B cell (primary cell): ENCODE measurements at regions not wholly inside any gene's neighbourhood (a gene's known extent, or its start where the extent isn't known, plus 50 kb on each side); places are given as distances from the start of the nearest gene placed in this dataset.

Experiments used
- ATAC-seq: fragments of 200-7000 bp; cut with Tn5 transposase; one replicate; pipeline ENCODE4 v1.10.0; 2021; ENCODE audit warnings: low read depth, mild to moderate bottlenecking, moderate number of reproducible peaks, moderate library complexity
- CTCF ChIA-PET: fragments of 350-600 bp; sonication (Branson Sonifier 250); formaldehyde crosslinking; loops from one replicate; lab custom pipeline; 2021; ENCODE audit warnings: antibody characterized with exemption, inconsistent platforms; lab: Charles Lee
- POLR2A ChIA-PET: fragments of 350-600 bp; sonication (Branson Sonifier 250); formaldehyde crosslinking; loops from one replicate; lab custom pipeline; 2021; ENCODE audit warnings: antibody characterized with exemption; lab: Charles Lee
- DNase-seq: peaks from one replicate; pipeline ENCODE4 v3.0.0; 2013
- H2AFZ ChIP-seq: 2 replicates; pipeline ENCODE4 v1.6.1; 2012; ENCODE audit warnings: mild to moderate bottlenecking, low read depth, low read length; ENCODE audit not compliant: insufficient read depth, poor library complexity, severe bottlenecking
- H3K27ac ChIP-seq, 2 donors: 1 replicate in 1 of 2; 2 replicates in 1 of 2; pipeline ENCODE4 v1.5.1; 2012 to 2013; ENCODE audit warnings: low read length in 2 of 2, mild to moderate bottlenecking in 2 of 2, moderate library complexity in 1 of 2
- H3K27me3 ChIP-seq, 4 experiments: fragments of 200-600 bp in 1 of 4; sonication (generic) in 1 of 4; replicated peaks in 1 of 4; 1 replicate in 2 of 4; 2 replicates in 2 of 4; pipeline versions ENCODE4 v1.6.1 to v1.7.0; 2013 to 2016; ENCODE audit warnings: low read length in 3 of 4, mild to moderate bottlenecking in 2 of 4, mixed read lengths in 1 of 4, moderate library complexity in 1 of 4; ENCODE audit not compliant: insufficient read depth in 4 of 4, control insufficient read depth in 3 of 4; ENCODE audit errors: control extremely low read depth in 1 of 4
- H3K36me3 ChIP-seq, 2 experiments: replicated peaks in 1 of 2; 1 replicate in 1 of 2; 2 replicates in 1 of 2; pipeline versions ENCODE4 v1.6.1 to v1.7.1; 2013; ENCODE audit warnings: low read length in 1 of 2; ENCODE audit not compliant: insufficient read depth in 2 of 2, control insufficient read depth in 1 of 2; ENCODE audit errors: control extremely low read depth in 1 of 2, extremely low read depth in 1 of 2
- H3K4me1 ChIP-seq, 2 donors: fragments of 200-600 bp in 1 of 2; sonication (generic) in 1 of 2; 1 replicate in 1 of 2; 2 replicates in 1 of 2; pipeline versions ENCODE4 v1.5.1 to v1.6.1; 2013 to 2017; ENCODE audit warnings: low read length in 2 of 2; ENCODE audit not compliant: control insufficient read depth in 2 of 2, insufficient read depth in 2 of 2
- H3K4me2 ChIP-seq: replicated peaks from 2 replicates; pipeline ENCODE3; 2012; ENCODE audit warnings: mild to moderate bottlenecking, low read depth, low read length; ENCODE audit not compliant: poor library complexity, severe bottlenecking
- H3K4me3 ChIP-seq, 5 experiments: fragments of 200-600 bp in 1 of 5; sonication (generic) in 1 of 5; 1 replicate in 3 of 5; 2 replicates in 2 of 5; pipeline versions ENCODE4 v1.5.1 to v1.7.0; 2011 to 2016; ENCODE audit warnings: low read length in 4 of 5, mild to moderate bottlenecking in 4 of 5, low read depth in 2 of 5, control low read depth in 1 of 5, moderate library complexity in 1 of 5; ENCODE audit not compliant: insufficient read depth in 1 of 5; ENCODE audit errors: control extremely low read depth in 1 of 5, extremely low read depth in 1 of 5
- H3K79me2 ChIP-seq: fragments of 200-600 bp; sonication (generic); one replicate; pipeline ENCODE4 v1.6.0; 2016; ENCODE audit warnings: low read length; ENCODE audit not compliant: control insufficient read depth, insufficient read depth
- H3K9ac ChIP-seq: fragments of 200-600 bp; sonication (generic); 2 replicates; pipeline ENCODE4 v1.6.1; 2017; ENCODE audit warnings: mild to moderate bottlenecking, low read length, moderate library complexity
- H3K9me3 ChIP-seq, 3 donors: one replicate each; pipeline versions ENCODE4 v1.6.1 to v1.7.1; 2013; ENCODE audit warnings: low read length in 2 of 3; ENCODE audit not compliant: control insufficient read depth in 2 of 3, insufficient read depth in 1 of 3; ENCODE audit errors: control extremely low read depth in 1 of 3
- H4K20me1 ChIP-seq: 2 replicates; pipeline ENCODE4 v1.6.0; 2012; ENCODE audit warnings: mild to moderate bottlenecking, low read length; ENCODE audit not compliant: insufficient read depth, control insufficient read depth, poor library complexity, severe bottlenecking
- H3K27ac Mint-ChIP-seq: one replicate; pipeline ENCODE4 v1.8.0; 2021; ENCODE audit warnings: mixed read lengths
- H3K27me3 Mint-ChIP-seq: one replicate; pipeline ENCODE4 v1.8.0; 2021; ENCODE audit warnings: mixed read lengths
- H3K4me1 Mint-ChIP-seq: one replicate; pipeline ENCODE4 v1.8.0; 2021; ENCODE audit warnings: mixed read lengths
- H3K4me3 Mint-ChIP-seq: one replicate; pipeline ENCODE4 v1.8.0; 2021; ENCODE audit warnings: mixed read lengths
- H3K9me3 Mint-ChIP-seq: one replicate; pipeline ENCODE4 v1.8.0; 2022; ENCODE audit warnings: mixed read lengths; ENCODE audit not compliant: insufficient read depth
- EZH2 ChIP-seq: IDR thresholded peaks from 2 replicates; pipeline ENCODE4 v1.6.1; 2012; ENCODE audit warnings: borderline replicate concordance, low read depth, mild to moderate bottlenecking, moderate library complexity, low read length; ENCODE audit not compliant: insufficient read depth, poor library complexity, severe bottlenecking
- WGBS: methylation state at CpG from one replicate; pipeline ENCODE4 v1.1.5; 2013; ENCODE audit warnings: missing lambda C conversion rate; ENCODE audit not compliant: insufficient coverage; 5-methylcytosine and 5-hydroxymethylcytosine counted together
- intact Hi-C: fragments of 100-400 bp; cut with micrococcal nuclease; formaldehyde crosslinking; loops from one replicate; pipeline ENCODE4 v1.10.0; 2022
- TF ChIP-seq, protein P1 (sequence below): fragments of 200-600 bp; IDR thresholded peaks from one replicate; pipeline ENCODE4 v1.8.0; 2022; ENCODE audit warnings: antibody characterized with exemption, mild to moderate bottlenecking

DNA sequence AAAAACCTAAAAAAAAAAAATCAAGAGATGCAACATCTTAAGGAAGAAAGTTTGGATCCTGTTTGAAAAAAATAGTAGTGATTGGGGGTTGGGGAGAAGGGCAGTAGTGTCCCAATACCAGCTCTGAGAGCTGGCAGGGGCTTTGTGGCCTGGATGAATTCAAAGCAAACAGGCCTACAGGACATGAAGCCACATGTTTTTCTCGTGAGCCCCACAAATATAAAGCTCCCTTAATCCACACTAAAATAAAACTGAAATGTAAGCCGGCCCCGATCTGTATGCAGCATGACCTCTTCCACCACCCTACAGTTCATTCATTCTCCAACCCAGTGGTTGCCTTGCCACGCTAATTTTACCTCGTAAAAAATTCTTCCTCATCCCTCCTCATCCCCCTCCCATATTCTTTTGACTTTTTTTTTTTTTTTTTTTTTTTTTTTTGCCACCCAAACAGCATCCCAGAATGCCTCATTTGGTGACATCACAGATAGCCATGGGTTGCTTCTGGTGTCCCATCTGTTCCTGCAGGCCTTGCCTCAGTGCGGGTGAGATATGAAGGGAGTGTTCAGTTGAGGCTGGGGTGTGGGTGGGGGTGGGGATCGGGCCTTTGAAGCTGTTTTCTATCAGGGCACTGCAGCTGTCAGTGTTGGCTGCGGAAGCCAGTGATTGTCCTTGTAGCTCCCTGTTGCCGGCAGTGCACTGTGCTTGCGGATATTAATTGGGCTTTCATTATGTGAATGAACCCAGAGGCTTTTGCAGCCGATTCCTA is 81.6 kb upstream of the NFIB start:
- no peak for TF ChIP-seq EZH2
- TF ChIP-seq, protein P1, sequence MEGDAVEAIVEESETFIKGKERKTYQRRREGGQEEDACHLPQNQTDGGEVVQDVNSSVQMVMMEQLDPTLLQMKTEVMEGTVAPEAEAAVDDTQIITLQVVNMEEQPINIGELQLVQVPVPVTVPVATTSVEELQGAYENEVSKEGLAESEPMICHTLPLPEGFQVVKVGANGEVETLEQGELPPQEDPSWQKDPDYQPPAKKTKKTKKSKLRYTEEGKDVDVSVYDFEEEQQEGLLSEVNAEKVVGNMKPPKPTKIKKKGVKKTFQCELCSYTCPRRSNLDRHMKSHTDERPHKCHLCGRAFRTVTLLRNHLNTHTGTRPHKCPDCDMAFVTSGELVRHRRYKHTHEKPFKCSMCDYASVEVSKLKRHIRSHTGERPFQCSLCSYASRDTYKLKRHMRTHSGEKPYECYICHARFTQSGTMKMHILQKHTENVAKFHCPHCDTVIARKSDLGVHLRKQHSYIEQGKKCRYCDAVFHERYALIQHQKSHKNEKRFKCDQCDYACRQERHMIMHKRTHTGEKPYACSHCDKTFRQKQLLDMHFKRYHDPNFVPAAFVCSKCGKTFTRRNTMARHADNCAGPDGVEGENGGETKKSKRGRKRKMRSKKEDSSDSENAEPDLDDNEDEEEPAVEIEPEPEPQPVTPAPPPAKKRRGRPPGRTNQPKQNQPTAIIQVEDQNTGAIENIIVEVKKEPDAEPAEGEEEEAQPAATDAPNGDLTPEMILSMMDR: no peak
- Histone ChIP-seq H3K27ac (no peak overlapping the region), H3K27me3 (no peaks in the 10 kb centered on the region), H3K4me3 (no peak overlapping the region), H3K36me3 (no peaks in the 10 kb centered on the region), H3K9me3 (no peaks in the 10 kb centered on the region), H4K20me1 (no peaks in the 10 kb centered on the region), H3K9ac (no peak overlapping the region), H3K79me2 (no peaks in the 10 kb centered on the region), H2AFZ (no peak overlapping the region), H3K4me1 (no peaks in the 10 kb centered on the region), H3K4me2 (no peak overlapping the region)
- ChIA-PET CTCF (interaction anchor here (0.7 kb wide), 2 partner anchors 23 to 261 kb away, joined by 3 read pairs; no protein-coding TSS in a partner anchor), POLR2A (no interaction called here)
- ATAC-seq (no peak), DNase-seq (no peak)
- WGBS: 88% methylated on average over 6 of the region's 11 CpGs
- Mint-ChIP-seq H3K4me3 (no peak overlapping the region), H3K27ac (no peak overlapping the region), H3K27me3 (peaks cover 6% of the 10 kb centered on the region), H3K9me3 (peaks cover 5% of the 10 kb centered on the region), H3K4me1 (no peaks in the 10 kb centered on the region)
- intact Hi-C loops: no loop called here

DNA sequence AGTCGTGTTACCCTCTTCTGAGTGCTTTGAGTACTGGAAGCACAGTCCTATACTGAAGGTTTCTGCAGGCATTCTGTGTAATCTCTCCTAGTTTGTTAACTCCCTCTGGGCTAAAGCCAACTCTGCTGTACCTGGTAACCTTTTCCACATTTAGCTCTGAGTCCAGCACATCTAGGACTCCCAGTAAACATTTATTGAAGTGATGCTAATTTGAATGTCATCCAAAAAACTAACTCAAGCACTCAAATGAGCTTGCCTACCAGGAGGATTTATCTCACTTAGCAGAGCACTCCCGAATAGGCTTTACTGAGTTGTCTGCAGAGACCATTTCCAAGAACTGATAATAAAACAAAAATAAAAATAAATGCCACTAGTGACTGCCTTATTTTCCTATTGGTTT is 79.5 kb upstream of the NFIB start:
- WGBS: 83% methylated on average over 1 of the region's 2 CpGs
- TF ChIP-seq, protein P1: no peak
- TF ChIP-seq EZH2: no peak
- Mint-ChIP-seq H3K4me3 (no peak overlapping the region), H3K27me3 (peaks cover 5% of the 10 kb centered on the region), H3K9me3 (peaks cover 5% of the 10 kb centered on the region), H3K4me1 (no peaks in the 10 kb centered on the region), H3K27ac (no peak overlapping the region)
- no peak overlapping the region for H3K27ac ChIP-seq
- ChIA-PET CTCF (no interaction called here), POLR2A (no interaction called here)
- no peaks in the 10 kb centered on the region for H3K4me1 ChIP-seq
- ATAC-seq (no peak), DNase-seq (no peak)
- no peak overlapping the region for H2AFZ ChIP-seq
- H3K27me3 ChIP-seq: no peaks in the 10 kb centered on the region
- H3K79me2 ChIP-seq: no peaks in the 10 kb centered on the region
- H3K4me3 ChIP-seq: no peak overlapping the region
- H4K20me1 ChIP-seq: no peaks in the 10 kb centered on the region
- no peaks in the 10 kb centered on the region for H3K36me3 ChIP-seq
- H3K9ac ChIP-seq: no peak overlapping the region
- intact Hi-C loops: no loop called here
- no peaks in the 10 kb centered on the region for H3K9me3 ChIP-seq
- no peak overlapping the region for H3K4me2 ChIP-seq
